Endothelial cell of umbilical vein (primary cell): ENCODE measurements at regions not wholly inside any gene's neighbourhood (a gene's known extent, or its start where the extent isn't known, plus 50 kb on each side); places are given as distances from the start of the nearest gene placed in this dataset.

Experiments
- BruUV-seq: library from RNA; stranded (reverse); fragments of 400-500 nt; replicated peaks from 2 replicates; lab custom pipeline; 2021; lab: Mats Ljungman, UMichigan
- CTCF ChIA-PET: fragments of 300-600, 350-600 bp; sonication (Branson Sonifier 250); formaldehyde crosslinking; loops from one replicate; lab custom pipeline; 2021; ENCODE audit warnings: antibody characterized with exemption, inconsistent platforms; lab: Charles Lee
- POLR2A ChIA-PET: fragments of 300-600, 350-600 bp; sonication (Branson Sonifier 250); formaldehyde crosslinking; loops from one replicate; lab custom pipeline; 2021; ENCODE audit warnings: antibody characterized with exemption, inconsistent platforms; lab: Charles Lee
- DNase-seq: peaks from one replicate; pipeline ENCODE4 v3.0.0-alpha.2; 2011; ENCODE audit warnings: low read depth, low spot score
- FAIRE-seq: peaks from 2 replicates; lab custom pipeline; 2011; peaks lifted over from hg19 to GRCh38; lab: Jason Lieb, UNC
- H2AFZ ChIP-seq: 2 replicates; pipeline ENCODE4 v1.6.0; 2012; ENCODE audit warnings: low read depth, low read length, control low read depth, inconsistent platforms
- H3K27ac ChIP-seq: 2 replicates; pipeline ENCODE4 v1.5.1; 2011; ENCODE audit warnings: low read depth, mild to moderate bottlenecking, control low read depth, low read length, moderate library complexity; ENCODE audit not compliant: insufficient read depth
- H3K27me3 ChIP-seq, 2 experiments: 2 replicates each; pipeline versions ENCODE4 v1.6.0 to v1.6.1; 2011; ENCODE audit warnings: low read length in 2 of 2, mixed read lengths in 1 of 2; ENCODE audit not compliant: control insufficient read depth in 2 of 2, insufficient read depth in 2 of 2
- H3K36me3 ChIP-seq, 2 experiments: 2 replicates in 1 of 2; 3 replicates in 1 of 2; pipeline ENCODE4 v1.5.1; 2011; ENCODE audit warnings: low read length in 2 of 2, mild to moderate bottlenecking in 1 of 2, moderate library complexity in 1 of 2; ENCODE audit not compliant: control insufficient read depth in 2 of 2, insufficient read depth in 2 of 2; ENCODE audit errors: extremely low read depth in 1 of 2
- H3K4me1 ChIP-seq: 3 replicates; pipeline ENCODE4 v1.5.1; 2011; ENCODE audit warnings: mild to moderate bottlenecking, low read length; ENCODE audit not compliant: control insufficient read depth, insufficient read depth; ENCODE audit errors: extremely low read depth
- H3K4me2 ChIP-seq: 2 replicates; pipeline ENCODE4 v1.6.1; 2011; ENCODE audit warnings: low read length, control low read depth, mixed read lengths; ENCODE audit not compliant: insufficient read depth
- H3K4me3 ChIP-seq, 3 experiments: fragments of 200-600 bp in 1 of 3; sonication (generic), shearing (Covaris generic) in 1 of 3; replicated peaks in 1 of 3; 2 replicates each; pipeline ENCODE4 v1.5.1; 2011 to 2016; ENCODE audit warnings: control low read depth in 3 of 3, low read length in 3 of 3, mild to moderate bottlenecking in 2 of 3, inconsistent platforms in 1 of 3, low read depth in 1 of 3, moderate library complexity in 1 of 3; ENCODE audit not compliant: insufficient read depth in 1 of 3
- H3K79me2 ChIP-seq: 2 replicates; pipeline ENCODE4 v1.6.0; 2012; ENCODE audit warnings: low read length, inconsistent platforms; ENCODE audit not compliant: control insufficient read depth, insufficient read depth
- H3K9ac ChIP-seq: replicated peaks from 2 replicates; pipeline ENCODE3; 2011; ENCODE audit warnings: low read length, control low read depth; ENCODE audit not compliant: insufficient read depth; ENCODE audit errors: extremely low read depth
- H3K9me1 ChIP-seq: replicated peaks from 3 replicates; pipeline ENCODE4 v1.6.0; 2011; ENCODE audit warnings: mild to moderate bottlenecking, low read length; ENCODE audit not compliant: control insufficient read depth, insufficient read depth; ENCODE audit errors: extremely low read depth
- H3K9me3 ChIP-seq: replicated peaks from 2 replicates; pipeline ENCODE4 v1.5.1; 2012; ENCODE audit warnings: low read length, inconsistent platforms; ENCODE audit not compliant: control insufficient read depth, insufficient read depth
- H4K20me1 ChIP-seq: replicated peaks from 2 replicates; pipeline ENCODE3; 2011; ENCODE audit warnings: mild to moderate bottlenecking, low read length; ENCODE audit not compliant: control insufficient read depth, insufficient read depth; ENCODE audit errors: extremely low read depth
- EZH2 ChIP-seq: IDR thresholded peaks from 2 replicates; pipeline ENCODE4 v1.6.1; 2012; ENCODE audit warnings: borderline replicate concordance, low read depth, mild to moderate bottlenecking, moderate library complexity, low read length, inconsistent platforms; ENCODE audit not compliant: severe bottlenecking
- FOS ChIP-seq: IDR thresholded peaks from 2 replicates; pipeline ENCODE4 v1.6.1; 2011; ENCODE audit warnings: mild to moderate bottlenecking, low read length, moderate library complexity, borderline replicate concordance; ENCODE audit not compliant: insufficient read depth
- GATA2 ChIP-seq: IDR thresholded peaks from 2 replicates; pipeline ENCODE4 v1.7.0; 2011; ENCODE audit warnings: low read depth, mild to moderate bottlenecking, moderate library complexity, mixed read lengths, low read length; ENCODE audit not compliant: insufficient read length, insufficient read depth
- JUN ChIP-seq: IDR thresholded peaks from 2 replicates; pipeline ENCODE4 v1.6.1; 2011; ENCODE audit warnings: borderline replicate concordance, low read depth; ENCODE audit not compliant: insufficient read length, insufficient read depth
- POLR2A ChIP-seq: IDR thresholded peaks from 2 replicates; pipeline ENCODE4 v1.6.1; 2012; ENCODE audit warnings: low read depth, mild to moderate bottlenecking, control low read depth, low read length
- POLR2AphosphoS5 ChIP-seq: IDR thresholded peaks from 2 replicates; pipeline ENCODE4 v1.6.1; 2012; ENCODE audit warnings: low read depth, mild to moderate bottlenecking, control low read depth, low read length, moderate library complexity; ENCODE audit not compliant: insufficient read depth
- dilution Hi-C: fragments of 300-500 bp; cut with MboI; formaldehyde crosslinking; loops from one replicate; pipeline ENCODE4 v1.15.0; 2019; ENCODE audit warnings: low sequenced_read_pairs; ENCODE audit not compliant: extremely low pct_ligation_motif_present
- intact Hi-C: fragments of 100-400 bp; cut with micrococcal nuclease; formaldehyde crosslinking; loops from one replicate; pipeline ENCODE4 v1.10.0; 2022
- TF ChIP-seq, protein P1 (sequence below), 2 donors: IDR thresholded peaks; 1 replicate in 1 of 2; 2 replicates in 1 of 2; pipeline ENCODE4 v1.5.1; 2011; ENCODE audit warnings: low read length in 2 of 2, mild to moderate bottlenecking in 2 of 2, moderate library complexity in 2 of 2, control low read depth in 1 of 2, inconsistent platforms in 1 of 2, low read depth in 1 of 2; ENCODE audit not compliant: insufficient read depth in 1 of 2; ENCODE audit errors: extremely low read depth in 1 of 2
- TF ChIP-seq, protein P2 (sequence below): IDR thresholded peaks from 2 replicates; pipeline ENCODE4 v1.6.1; 2011; ENCODE audit not compliant: insufficient read depth, insufficient read length

DNA sequence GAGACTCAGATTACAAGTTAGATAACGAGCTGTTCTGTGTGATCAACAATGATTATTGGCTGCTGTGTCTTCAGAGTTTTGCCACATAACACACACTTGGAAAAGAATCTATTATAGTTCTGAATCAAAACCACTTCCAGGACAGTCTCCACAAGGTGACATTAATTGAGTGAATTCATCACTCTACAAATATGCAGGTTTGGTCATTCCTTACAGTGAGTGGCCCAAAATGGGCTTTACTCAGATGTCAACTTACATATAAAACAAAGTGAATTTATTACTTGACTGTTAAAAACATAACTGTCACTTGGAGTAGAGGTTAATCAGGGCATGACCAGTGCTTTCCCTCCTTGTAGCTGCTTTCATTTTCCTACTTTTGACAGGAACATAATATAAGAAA is 984.3 kb downstream of the REEP3 start:
- Histone ChIP-seq H4K20me1 (no peaks in the 10 kb centered on the region), H2AFZ (no peak overlapping the region), H3K79me2 (no peaks in the 10 kb centered on the region), H3K9me3 (no peaks in the 10 kb centered on the region), H3K4me3 (no peak overlapping the region), H3K9ac (no peak overlapping the region), H3K4me1 (peaks cover 3% of the 10 kb centered on the region), H3K27ac (no peak overlapping the region), H3K36me3 (no peaks in the 10 kb centered on the region), H3K27me3 (no peaks in the 10 kb centered on the region), H3K9me1 (no peaks in the 10 kb centered on the region), H3K4me2 (no peak overlapping the region)
- intact Hi-C loops, result no loop called here
- TF ChIP-seq JUN (no peak), FOS (no peak), GATA2 (no peak), EZH2 (no peak), POLR2AphosphoS5 (no peak), POLR2A (no peak)
- TF ChIP-seq, protein P1, sequence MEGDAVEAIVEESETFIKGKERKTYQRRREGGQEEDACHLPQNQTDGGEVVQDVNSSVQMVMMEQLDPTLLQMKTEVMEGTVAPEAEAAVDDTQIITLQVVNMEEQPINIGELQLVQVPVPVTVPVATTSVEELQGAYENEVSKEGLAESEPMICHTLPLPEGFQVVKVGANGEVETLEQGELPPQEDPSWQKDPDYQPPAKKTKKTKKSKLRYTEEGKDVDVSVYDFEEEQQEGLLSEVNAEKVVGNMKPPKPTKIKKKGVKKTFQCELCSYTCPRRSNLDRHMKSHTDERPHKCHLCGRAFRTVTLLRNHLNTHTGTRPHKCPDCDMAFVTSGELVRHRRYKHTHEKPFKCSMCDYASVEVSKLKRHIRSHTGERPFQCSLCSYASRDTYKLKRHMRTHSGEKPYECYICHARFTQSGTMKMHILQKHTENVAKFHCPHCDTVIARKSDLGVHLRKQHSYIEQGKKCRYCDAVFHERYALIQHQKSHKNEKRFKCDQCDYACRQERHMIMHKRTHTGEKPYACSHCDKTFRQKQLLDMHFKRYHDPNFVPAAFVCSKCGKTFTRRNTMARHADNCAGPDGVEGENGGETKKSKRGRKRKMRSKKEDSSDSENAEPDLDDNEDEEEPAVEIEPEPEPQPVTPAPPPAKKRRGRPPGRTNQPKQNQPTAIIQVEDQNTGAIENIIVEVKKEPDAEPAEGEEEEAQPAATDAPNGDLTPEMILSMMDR (IDR thresholded peaks at IDR 0.05; ENCODE audit: extremely low read depth in 1 of 2, insufficient read depth in 1 of 2, low read depth in 1 of 2, low read length in 2 of 2), result no peak
- TF ChIP-seq, protein P2, sequence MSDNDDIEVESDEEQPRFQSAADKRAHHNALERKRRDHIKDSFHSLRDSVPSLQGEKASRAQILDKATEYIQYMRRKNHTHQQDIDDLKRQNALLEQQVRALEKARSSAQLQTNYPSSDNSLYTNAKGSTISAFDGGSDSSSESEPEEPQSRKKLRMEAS, result no peak
- FAIRE-seq, result no peak
- no peak for DNase-seq
- ChIA-PET POLR2A (no interaction called here), CTCF (no interaction called here)
- BruUV-seq, result no TSS peak
- dilution Hi-C loops, result no loop called here
